ENCODE measurements at regions not wholly inside any gene's neighbourhood (a gene's known extent, or its start where the extent isn't known, plus 50 kb on each side); places are given as distances from the start of the nearest gene placed in this dataset.

DNA sequence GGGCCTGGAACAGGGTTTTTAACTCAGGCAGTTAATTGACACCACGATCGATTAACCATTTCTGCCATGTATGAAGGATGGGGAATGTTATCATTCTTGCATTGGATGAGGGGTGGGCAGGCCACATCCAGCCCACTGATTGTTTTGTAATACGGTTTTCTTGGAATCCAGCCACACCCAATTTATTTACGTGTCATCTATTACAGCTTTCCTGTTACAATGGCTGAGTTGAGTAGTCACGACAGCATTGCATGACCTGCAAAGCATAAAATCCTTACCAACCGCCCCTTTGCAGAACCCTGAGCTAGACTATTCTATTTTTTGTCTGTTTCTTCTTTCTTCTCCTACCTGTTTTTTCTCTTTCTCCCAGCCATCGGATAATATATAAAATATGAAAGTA is 122.0 kb upstream of the STC2 start:
- ChIA-PET CTCF (no interaction called here), POLR2A (no interaction called here)
- Histone ChIP-seq H3K27ac (ENCODE audit: insufficient read depth, low read depth, low read length) (no peak overlapping the region), H3K79me2 (ENCODE audit: control insufficient read depth, insufficient read depth, low read length) (no peaks in the 10 kb centered on the region), H3K9me3 (replicated peaks; ENCODE audit: control insufficient read depth, insufficient read depth, low read length) (no peaks in the 10 kb centered on the region), H3K9ac (replicated peaks; ENCODE audit: extremely low read depth, insufficient read depth, low read length) (no peak overlapping the region), H4K20me1 (replicated peaks; ENCODE audit: control insufficient read depth, extremely low read depth, insufficient read depth, low read length) (no peaks in the 10 kb centered on the region), H3K27me3 (ENCODE audit: control insufficient read depth in 2 of 2, insufficient read depth in 2 of 2, low read length in 2 of 2) (no peaks in the 10 kb centered on the region), H3K9me1 (replicated peaks; ENCODE audit: control insufficient read depth, extremely low read depth, insufficient read depth, low read length) (no peaks in the 10 kb centered on the region), H3K4me2 (ENCODE audit: insufficient read depth, low read length) (no peak overlapping the region), H3K4me3 (replicated peaks in 1 of 3; ENCODE audit: insufficient read depth in 1 of 3, low read depth in 1 of 3, low read length in 3 of 3) (no peak overlapping the region), H2AFZ (ENCODE audit: low read depth, low read length) (no peak overlapping the region), H3K36me3 (ENCODE audit: control insufficient read depth in 2 of 2, extremely low read depth in 1 of 2, insufficient read depth in 2 of 2, low read length in 2 of 2) (no peaks in the 10 kb centered on the region), H3K4me1 (ENCODE audit: control insufficient read depth, extremely low read depth, insufficient read depth, low read length) (peaks cover 11% of the 10 kb centered on the region)
- BruUV-seq (replicated peaks): no TSS peak
- FAIRE-seq: no peak
- DNase-seq (ENCODE audit: low read depth, low spot score): no peak
- TF ChIP-seq POLR2A (IDR thresholded peaks at IDR 0.05; ENCODE audit: low read depth, low read length) (no peak), POLR2AphosphoS5 (IDR thresholded peaks at IDR 0.05; ENCODE audit: insufficient read depth, low read depth, low read length) (no peak)
- TF ChIP-seq, protein P1, sequence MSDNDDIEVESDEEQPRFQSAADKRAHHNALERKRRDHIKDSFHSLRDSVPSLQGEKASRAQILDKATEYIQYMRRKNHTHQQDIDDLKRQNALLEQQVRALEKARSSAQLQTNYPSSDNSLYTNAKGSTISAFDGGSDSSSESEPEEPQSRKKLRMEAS (IDR thresholded peaks at IDR 0.05; ENCODE audit: insufficient read depth, insufficient read length): no peak
- dilution Hi-C loops (cut with MboI; ENCODE audit: extremely low pct_ligation_motif_present, low sequenced_read_pairs): no loop called here
- intact Hi-C loops (cut with micrococcal nuclease): loop anchor here (5.0 kb wide), 1 partner anchor 122 kb away; no protein-coding TSS in a partner anchor

DNA sequence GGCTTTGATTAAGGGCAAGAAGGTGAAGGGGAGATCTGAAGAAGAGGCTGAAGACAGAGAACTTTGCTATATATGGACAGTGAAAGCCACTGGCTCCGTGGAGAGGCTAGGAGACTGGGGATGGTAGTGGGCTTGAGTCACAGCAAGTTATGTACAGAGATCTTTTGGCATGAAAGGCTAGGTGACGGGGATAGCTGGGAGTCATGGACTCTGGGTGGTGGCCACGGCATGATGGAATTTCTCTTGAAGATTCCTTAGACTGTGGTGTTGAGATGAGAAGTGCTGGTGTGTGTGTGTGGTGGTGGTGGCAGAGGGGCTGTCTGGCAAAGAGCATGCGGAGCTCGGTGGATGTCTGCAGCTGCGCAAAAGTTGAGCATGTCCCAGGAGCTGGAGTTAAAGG is 120.6 kb upstream of the STC2 start:
- no peaks in the 10 kb centered on the region for H3K27me3 ChIP-seq (ENCODE audit: control insufficient read depth in 2 of 2, insufficient read depth in 2 of 2, low read length in 2 of 2)
- BruUV-seq (replicated peaks): no TSS peak
- H3K27ac ChIP-seq (ENCODE audit: insufficient read depth, low read depth, low read length): no peak overlapping the region
- no peaks in the 10 kb centered on the region for H4K20me1 ChIP-seq (replicated peaks; ENCODE audit: control insufficient read depth, extremely low read depth, insufficient read depth, low read length)
- ChIA-PET CTCF (no interaction called here), POLR2A (no interaction called here)
- no peaks in the 10 kb centered on the region for H3K79me2 ChIP-seq (ENCODE audit: control insufficient read depth, insufficient read depth, low read length)
- TF ChIP-seq GATA2 (IDR thresholded peaks at IDR 0.05; ENCODE audit: insufficient read depth, insufficient read length, low read depth, low read length): no peak
- no peak for TF ChIP-seq FOS (IDR thresholded peaks at IDR 0.05; ENCODE audit: borderline replicate concordance, insufficient read depth, low read length)
- TF ChIP-seq, protein P2, sequence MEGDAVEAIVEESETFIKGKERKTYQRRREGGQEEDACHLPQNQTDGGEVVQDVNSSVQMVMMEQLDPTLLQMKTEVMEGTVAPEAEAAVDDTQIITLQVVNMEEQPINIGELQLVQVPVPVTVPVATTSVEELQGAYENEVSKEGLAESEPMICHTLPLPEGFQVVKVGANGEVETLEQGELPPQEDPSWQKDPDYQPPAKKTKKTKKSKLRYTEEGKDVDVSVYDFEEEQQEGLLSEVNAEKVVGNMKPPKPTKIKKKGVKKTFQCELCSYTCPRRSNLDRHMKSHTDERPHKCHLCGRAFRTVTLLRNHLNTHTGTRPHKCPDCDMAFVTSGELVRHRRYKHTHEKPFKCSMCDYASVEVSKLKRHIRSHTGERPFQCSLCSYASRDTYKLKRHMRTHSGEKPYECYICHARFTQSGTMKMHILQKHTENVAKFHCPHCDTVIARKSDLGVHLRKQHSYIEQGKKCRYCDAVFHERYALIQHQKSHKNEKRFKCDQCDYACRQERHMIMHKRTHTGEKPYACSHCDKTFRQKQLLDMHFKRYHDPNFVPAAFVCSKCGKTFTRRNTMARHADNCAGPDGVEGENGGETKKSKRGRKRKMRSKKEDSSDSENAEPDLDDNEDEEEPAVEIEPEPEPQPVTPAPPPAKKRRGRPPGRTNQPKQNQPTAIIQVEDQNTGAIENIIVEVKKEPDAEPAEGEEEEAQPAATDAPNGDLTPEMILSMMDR (IDR thresholded peaks at IDR 0.05; ENCODE audit: extremely low read depth in 1 of 2, insufficient read depth in 1 of 2, low read depth in 1 of 2, low read length in 2 of 2): no peak
- TF ChIP-seq, protein P1 (IDR thresholded peaks at IDR 0.05; ENCODE audit: insufficient read depth, insufficient read length): no peak
- no peak for TF ChIP-seq EZH2 (IDR thresholded peaks at IDR 0.05; ENCODE audit: borderline replicate concordance, low read depth, low read length, severe bottlenecking)
- TF ChIP-seq POLR2AphosphoS5 (IDR thresholded peaks at IDR 0.05; ENCODE audit: insufficient read depth, low read depth, low read length): no peak
- TF ChIP-seq MYC (IDR thresholded peaks at IDR 0.05; ENCODE audit: low read depth, low read length): no peak
- no peak overlapping the region for H3K9ac ChIP-seq (replicated peaks; ENCODE audit: extremely low read depth, insufficient read depth, low read length)
- dilution Hi-C loops (cut with MboI; ENCODE audit: extremely low pct_ligation_motif_present, low sequenced_read_pairs): no loop called here
- H3K9me1 ChIP-seq (replicated peaks; ENCODE audit: control insufficient read depth, extremely low read depth, insufficient read depth, low read length): no peaks in the 10 kb centered on the region
- no peaks in the 10 kb centered on the region for H3K4me1 ChIP-seq (ENCODE audit: control insufficient read depth, extremely low read depth, insufficient read depth, low read length)
- no peak overlapping the region for H2AFZ ChIP-seq (ENCODE audit: low read depth, low read length)
- FAIRE-seq: no peak
- no peak overlapping the region for H3K4me2 ChIP-seq (ENCODE audit: insufficient read depth, low read length)
- no peaks in the 10 kb centered on the region for H3K9me3 ChIP-seq (replicated peaks; ENCODE audit: control insufficient read depth, insufficient read depth, low read length)
- H3K4me3 ChIP-seq (replicated peaks in 1 of 3; ENCODE audit: insufficient read depth in 1 of 3, low read depth in 1 of 3, low read length in 3 of 3): no peak overlapping the region
- H3K36me3 ChIP-seq (ENCODE audit: control insufficient read depth in 2 of 2, extremely low read depth in 1 of 2, insufficient read depth in 2 of 2, low read length in 2 of 2): no peaks in the 10 kb centered on the region
- no peak for DNase-seq (ENCODE audit: low read depth, low spot score)
- intact Hi-C loops (cut with micrococcal nuclease): no loop called here
